Caco-2 (cell line): ENCODE measurements at regions not wholly inside any gene's neighbourhood (a gene's known extent, or its start where the extent isn't known, plus 50 kb on each side); places are given as distances from the start of the nearest gene placed in this dataset.

Experiments used
- BruUV-seq: library from RNA; stranded (reverse); fragments of 400-500 nt; replicated peaks from 2 replicates; lab custom pipeline; 2021; lab: Mats Ljungman, UMichigan
- CTCF ChIA-PET: fragments of 300-600 bp; sonication (Branson Sonifier 250); formaldehyde crosslinking; loops from one replicate; lab custom pipeline; 2022; ENCODE audit warnings: antibody characterized with exemption; lab: Charles Lee
- POLR2A ChIA-PET: fragments of 300-600 bp; sonication (Branson Sonifier 250); formaldehyde crosslinking; loops from one replicate; lab custom pipeline; 2022; ENCODE audit warnings: antibody characterized with exemption; lab: Charles Lee
- DNase-seq, 2 experiments: peaks; one replicate each; pipeline versions ENCODE4 v3.0.0 to v3.0.0-alpha.2; 2020 to 2022
- H3K27me3 ChIP-seq: replicated peaks from 2 replicates; pipeline ENCODE4 v1.6.0; 2011; ENCODE audit warnings: low read length; ENCODE audit not compliant: control insufficient read depth, insufficient read depth
- H3K36me3 ChIP-seq: 2 replicates; pipeline ENCODE4 v1.5.1; 2011; ENCODE audit warnings: low read length; ENCODE audit not compliant: control insufficient read depth, insufficient read depth
- H3K4me1 ChIP-seq: fragments of 250-450 bp; sonication (Bioruptor Pico); 2 replicates; pipeline ENCODE4 v1.5.1; 2020; ENCODE audit warnings: mild to moderate bottlenecking
- H3K4me3 ChIP-seq: 2 replicates; pipeline ENCODE4 v1.5.1; 2011; ENCODE audit warnings: low read depth, mild to moderate bottlenecking, control low read depth, low read length
- H3K9me3 ChIP-seq: fragments of 250-450 bp; sonication (Bioruptor Pico); 2 replicates; pipeline ENCODE4 v1.5.1; 2020; ENCODE audit warnings: mild to moderate bottlenecking, moderate library complexity
- H3K27ac Mint-ChIP-seq: one replicate; pipeline ENCODE4 v1.8.0; 2022; ENCODE audit warnings: mixed read lengths; ENCODE audit not compliant: unreplicated experiment
- H3K27me3 Mint-ChIP-seq: one replicate; pipeline ENCODE4 v1.8.0; 2022; ENCODE audit warnings: mixed read lengths; ENCODE audit not compliant: insufficient read depth, unreplicated experiment
- H3K36me3 Mint-ChIP-seq: one replicate; pipeline ENCODE4 v1.8.0; 2022; ENCODE audit warnings: mild to moderate bottlenecking, mixed read lengths; ENCODE audit not compliant: insufficient read depth, unreplicated experiment
- H3K4me1 Mint-ChIP-seq: one replicate; pipeline ENCODE4 v1.8.0; 2022; ENCODE audit warnings: low read depth, mixed read lengths; ENCODE audit not compliant: unreplicated experiment
- H3K4me3 Mint-ChIP-seq: one replicate; pipeline ENCODE4 v1.8.0; 2022; ENCODE audit warnings: mild to moderate bottlenecking, moderate library complexity, mixed read lengths; ENCODE audit not compliant: unreplicated experiment
- H3K9me3 Mint-ChIP-seq: one replicate; pipeline ENCODE4 v1.8.0; 2022; ENCODE audit warnings: mixed read lengths; ENCODE audit not compliant: unreplicated experiment
- intact Hi-C: fragments of 100-400 bp; cut with micrococcal nuclease; formaldehyde crosslinking; loops from one replicate; pipeline ENCODE4 v1.10.0; 2022; ENCODE audit not compliant: unreplicated experiment
- TF ChIP-seq, protein P1 (sequence below), 2 experiments: fragments of 200-600 bp in 1 of 2; IDR thresholded peaks; 1 replicate in 1 of 2; 2 replicates in 1 of 2; pipeline versions ENCODE4 v1.5.1 to v1.8.0; 2011 to 2022; ENCODE audit warnings: antibody characterized with exemption in 1 of 2, control low read depth in 1 of 2, inconsistent platforms in 1 of 2, low read depth in 1 of 2, low read length in 1 of 2, mild to moderate bottlenecking in 1 of 2, moderate library complexity in 1 of 2; ENCODE audit not compliant: insufficient read depth in 1 of 2, severe bottlenecking in 1 of 2, unreplicated experiment in 1 of 2

GRCh38 chr11:39078465-39078864 is 2381.0 kb downstream of the LRRC4C start:
- no peak overlapping the region for H3K27ac Mint-ChIP-seq
- no peaks in the 10 kb centered on the region for H3K4me1 Mint-ChIP-seq
- Histone ChIP-seq H3K4me3 (no peak overlapping the region), H3K4me1 (no peaks in the 10 kb centered on the region), H3K9me3 (no peaks in the 10 kb centered on the region), H3K36me3 (no peaks in the 10 kb centered on the region), H3K27me3 (no peaks in the 10 kb centered on the region)
- CTCF ChIA-PET, result no interaction called here
- H3K27me3 Mint-ChIP-seq, result no peaks in the 10 kb centered on the region
- no peak for DNase-seq
- TF ChIP-seq, protein P1, sequence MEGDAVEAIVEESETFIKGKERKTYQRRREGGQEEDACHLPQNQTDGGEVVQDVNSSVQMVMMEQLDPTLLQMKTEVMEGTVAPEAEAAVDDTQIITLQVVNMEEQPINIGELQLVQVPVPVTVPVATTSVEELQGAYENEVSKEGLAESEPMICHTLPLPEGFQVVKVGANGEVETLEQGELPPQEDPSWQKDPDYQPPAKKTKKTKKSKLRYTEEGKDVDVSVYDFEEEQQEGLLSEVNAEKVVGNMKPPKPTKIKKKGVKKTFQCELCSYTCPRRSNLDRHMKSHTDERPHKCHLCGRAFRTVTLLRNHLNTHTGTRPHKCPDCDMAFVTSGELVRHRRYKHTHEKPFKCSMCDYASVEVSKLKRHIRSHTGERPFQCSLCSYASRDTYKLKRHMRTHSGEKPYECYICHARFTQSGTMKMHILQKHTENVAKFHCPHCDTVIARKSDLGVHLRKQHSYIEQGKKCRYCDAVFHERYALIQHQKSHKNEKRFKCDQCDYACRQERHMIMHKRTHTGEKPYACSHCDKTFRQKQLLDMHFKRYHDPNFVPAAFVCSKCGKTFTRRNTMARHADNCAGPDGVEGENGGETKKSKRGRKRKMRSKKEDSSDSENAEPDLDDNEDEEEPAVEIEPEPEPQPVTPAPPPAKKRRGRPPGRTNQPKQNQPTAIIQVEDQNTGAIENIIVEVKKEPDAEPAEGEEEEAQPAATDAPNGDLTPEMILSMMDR (IDR thresholded peaks at IDR 0.05; ENCODE audit: insufficient read depth in 1 of 2, low read depth in 1 of 2, low read length in 1 of 2, severe bottlenecking in 1 of 2, unreplicated experiment in 1 of 2), result no peak
- H3K9me3 Mint-ChIP-seq, result peaks cover 32% of the 10 kb centered on the region
- intact Hi-C loops, result no loop called here
- H3K4me3 Mint-ChIP-seq, result no peak overlapping the region
- POLR2A ChIA-PET, result no interaction called here
- H3K36me3 Mint-ChIP-seq, result no peaks in the 10 kb centered on the region
- BruUV-seq, result no TSS peak

DNA sequence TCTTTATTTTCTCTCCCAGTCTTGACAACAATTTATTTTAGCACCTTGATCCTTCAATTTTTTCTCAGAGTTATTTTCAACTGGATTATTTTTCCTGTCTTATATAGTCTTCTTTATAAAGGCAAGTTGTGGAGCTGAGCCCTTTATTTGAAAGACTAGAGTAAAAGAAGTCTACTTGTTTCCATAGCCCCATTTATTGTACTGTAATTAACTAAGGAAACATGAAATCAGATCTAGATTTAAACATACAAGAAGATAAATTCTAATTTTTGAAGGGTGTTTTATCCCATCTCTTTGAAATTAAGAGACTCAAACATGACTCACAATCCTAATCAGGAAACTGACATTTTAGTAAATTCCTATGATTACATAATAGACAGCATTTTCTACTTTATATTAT is 2421.8 kb downstream of the LRRC4C start:
- no peak for DNase-seq
- ChIA-PET CTCF (no interaction called here), POLR2A (no interaction called here)
- H3K27me3 Mint-ChIP-seq, result no peaks in the 10 kb centered on the region
- H3K4me3 Mint-ChIP-seq, result no peak overlapping the region
- intact Hi-C loops, result no loop called here
- no peaks in the 10 kb centered on the region for H3K9me3 ChIP-seq
- H3K36me3 Mint-ChIP-seq, result no peaks in the 10 kb centered on the region
- H3K4me3 ChIP-seq, result no peak overlapping the region
- TF ChIP-seq, protein P1 (IDR thresholded peaks at IDR 0.05; ENCODE audit: insufficient read depth in 1 of 2, low read depth in 1 of 2, low read length in 1 of 2, severe bottlenecking in 1 of 2, unreplicated experiment in 1 of 2), result no peak
- no peaks in the 10 kb centered on the region for H3K4me1 Mint-ChIP-seq
- no peaks in the 10 kb centered on the region for H3K4me1 ChIP-seq
- no peaks in the 10 kb centered on the region for H3K36me3 ChIP-seq
- no peaks in the 10 kb centered on the region for H3K27me3 ChIP-seq
- H3K27ac Mint-ChIP-seq, result no peak overlapping the region
- peaks cover 7% of the 10 kb centered on the region for H3K9me3 Mint-ChIP-seq
- BruUV-seq, result no TSS peak

DNA sequence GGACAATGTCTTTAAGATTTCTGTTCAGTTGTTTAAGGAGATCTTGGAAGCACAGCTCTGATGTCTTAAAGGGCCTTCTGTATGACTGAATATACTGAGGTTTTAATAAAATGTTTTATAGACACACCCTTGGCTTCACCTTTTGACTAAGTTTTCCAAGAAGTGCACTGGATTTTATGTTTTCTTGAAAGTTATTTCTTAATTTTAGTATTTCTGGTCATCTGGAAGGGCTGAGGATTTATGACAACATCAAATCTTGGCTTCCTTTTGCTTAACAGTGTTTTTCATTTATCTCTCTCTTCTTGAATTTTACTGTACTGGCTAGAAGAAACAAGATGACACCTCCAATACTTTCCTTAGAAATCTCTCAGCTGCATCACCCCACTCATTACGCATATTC is 2423.4 kb downstream of the LRRC4C start:
- POLR2A ChIA-PET, result no interaction called here
- Histone ChIP-seq H3K9me3 (no peaks in the 10 kb centered on the region), H3K4me3 (no peak overlapping the region), H3K4me1 (no peaks in the 10 kb centered on the region), H3K27me3 (no peaks in the 10 kb centered on the region), H3K36me3 (no peaks in the 10 kb centered on the region)
- no peak for DNase-seq
- BruUV-seq, result no TSS peak
- H3K4me3 Mint-ChIP-seq, result no peak overlapping the region
- H3K4me1 Mint-ChIP-seq, result no peaks in the 10 kb centered on the region
- H3K27me3 Mint-ChIP-seq, result no peaks in the 10 kb centered on the region
- H3K9me3 Mint-ChIP-seq, result peaks cover 7% of the 10 kb centered on the region
- intact Hi-C loops, result no loop called here
- no peaks in the 10 kb centered on the region for H3K36me3 Mint-ChIP-seq
- TF ChIP-seq, protein P1 (IDR thresholded peaks at IDR 0.05; ENCODE audit: insufficient read depth in 1 of 2, low read depth in 1 of 2, low read length in 1 of 2, severe bottlenecking in 1 of 2, unreplicated experiment in 1 of 2), result no peak
- CTCF ChIA-PET, result no interaction called here
- H3K27ac Mint-ChIP-seq, result no peak overlapping the region
